Activated CD4-positive, alpha-beta T cell treated with anti-CD3 and anti-CD28 coated beads, Interleukin-2, Interleukin-6, amounts not matched to agents 100 ng/mL and 50 ng/mL, durations not matched to agents 16 hours and 8 hours (primary cell): ENCODE measurements at regions not wholly inside any gene's neighbourhood (a gene's known extent, or its start where the extent isn't known, plus 50 kb on each side); places are given as distances from the start of the nearest gene placed in this dataset.

ENCODE experiments used
- DNase-seq: peaks from one replicate; pipeline ENCODE4 v3.0.0-alpha.2; 2020

DNA sequence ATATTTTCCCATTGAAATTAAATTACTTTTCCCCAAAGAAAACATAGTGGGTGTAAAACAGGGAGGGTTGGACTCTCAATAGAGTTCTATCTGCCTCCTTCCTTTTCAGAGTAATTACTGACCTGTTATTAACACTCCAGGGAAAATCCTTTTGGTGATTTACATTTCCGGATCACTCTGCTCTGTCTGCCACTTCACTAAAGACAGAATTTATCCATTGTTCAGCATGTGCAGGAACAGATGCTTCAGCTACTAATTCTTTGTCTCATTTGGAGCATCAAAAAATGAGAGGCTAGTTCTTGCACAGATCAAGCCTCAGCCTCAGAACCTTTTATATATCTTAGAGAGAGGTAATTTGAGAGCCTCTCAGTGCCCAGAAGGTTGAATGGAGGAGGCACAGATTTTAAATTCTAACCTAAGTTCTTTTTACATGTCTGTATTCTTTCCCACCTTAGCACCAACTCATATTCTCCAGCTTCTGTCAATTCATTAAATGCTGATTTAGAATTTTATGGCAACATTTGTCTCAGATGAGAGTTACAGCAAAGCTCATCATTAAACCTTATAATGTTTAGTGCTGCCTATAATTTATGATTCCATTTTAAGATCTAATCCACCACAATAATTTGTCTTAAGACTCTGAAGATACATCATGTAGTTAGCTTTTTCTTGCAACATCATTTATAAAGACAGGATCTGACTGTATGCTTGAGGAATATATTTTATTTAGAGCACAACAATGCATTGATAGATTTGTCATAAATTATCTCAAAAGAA lies 1494.4 kb downstream of the STIM2 start:
- no peak for DNase-seq

DNA sequence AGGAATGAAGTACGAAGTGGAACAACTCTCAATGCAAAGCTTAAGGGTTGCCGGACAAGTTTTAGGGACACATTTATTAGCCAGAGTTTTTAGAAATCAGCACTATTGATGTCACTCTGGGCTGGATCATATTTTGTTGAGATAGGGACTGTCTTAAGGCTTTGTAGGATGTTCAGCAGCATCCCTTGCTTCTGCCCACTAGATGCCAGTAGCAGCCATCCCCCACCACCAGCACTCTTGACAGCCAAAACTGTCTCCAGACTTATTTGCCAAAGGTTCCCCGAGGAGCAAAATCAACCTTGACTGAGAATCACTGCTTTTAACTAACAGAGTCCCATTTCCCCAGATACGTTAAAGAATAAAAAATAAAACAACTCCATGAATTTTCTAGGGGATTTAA lies 1497.3 kb downstream of the STIM2 start:
- no peak for DNase-seq

DNA sequence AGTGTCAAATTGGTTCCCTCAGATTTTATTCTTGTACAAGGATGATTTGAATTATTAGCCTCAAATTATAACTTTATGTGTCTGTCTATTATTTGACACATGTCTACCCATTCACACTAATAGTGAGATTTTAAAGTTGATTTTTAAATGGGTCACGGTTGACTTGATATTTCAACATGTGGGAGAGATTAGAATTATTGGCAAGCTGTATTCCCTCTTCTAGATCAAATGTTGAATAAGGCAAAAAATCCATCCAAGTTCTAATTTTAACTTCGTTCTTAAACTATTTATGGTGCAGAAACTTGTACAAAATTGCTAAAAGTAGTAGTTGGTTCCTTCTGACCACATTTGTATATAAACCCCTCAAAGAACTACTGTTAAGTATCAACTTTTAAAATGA lies 1498.0 kb downstream of the STIM2 start:
- DNase-seq, result no peak

DNA sequence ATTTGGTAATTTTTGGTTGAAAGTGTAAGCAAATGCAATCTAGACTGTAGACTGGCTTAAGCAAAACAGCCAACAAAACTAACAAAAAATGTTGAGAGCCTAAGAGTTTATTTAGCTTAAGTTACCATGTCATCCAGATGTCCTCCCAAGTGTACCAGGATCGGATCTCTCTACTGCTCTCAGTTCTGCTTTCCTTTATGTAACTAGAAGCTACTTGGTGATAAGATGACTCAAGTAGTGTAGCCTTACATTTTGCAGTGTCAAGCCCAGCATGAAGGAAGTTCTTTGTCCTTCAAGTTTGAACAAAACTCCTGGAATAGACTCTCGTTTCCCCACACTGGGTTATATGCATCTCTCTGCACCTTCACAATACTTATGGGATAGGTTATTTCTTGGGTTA lies 1500.0 kb downstream of the STIM2 start:
- DNase-seq, result no peak

DNA sequence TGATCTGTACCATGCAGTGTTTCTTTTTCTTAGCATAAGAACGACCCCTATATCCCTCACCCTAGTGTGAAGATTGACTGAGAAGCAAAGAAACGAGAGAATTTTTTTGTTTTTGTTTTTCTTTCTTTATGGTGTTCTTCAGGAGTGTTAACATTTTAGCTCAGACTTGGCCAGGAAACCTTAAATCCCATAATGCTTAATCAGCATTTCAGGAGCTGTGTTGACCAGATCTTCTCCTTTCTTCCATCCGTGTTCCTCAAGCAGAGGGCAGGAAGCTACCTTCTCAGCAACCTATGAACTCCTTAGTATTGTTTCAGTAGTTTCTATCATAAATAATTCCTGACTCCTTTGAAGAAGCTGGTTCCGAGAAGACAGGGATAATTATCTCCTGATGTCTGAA lies 1501.5 kb downstream of the STIM2 start:
- no peak for DNase-seq

DNA sequence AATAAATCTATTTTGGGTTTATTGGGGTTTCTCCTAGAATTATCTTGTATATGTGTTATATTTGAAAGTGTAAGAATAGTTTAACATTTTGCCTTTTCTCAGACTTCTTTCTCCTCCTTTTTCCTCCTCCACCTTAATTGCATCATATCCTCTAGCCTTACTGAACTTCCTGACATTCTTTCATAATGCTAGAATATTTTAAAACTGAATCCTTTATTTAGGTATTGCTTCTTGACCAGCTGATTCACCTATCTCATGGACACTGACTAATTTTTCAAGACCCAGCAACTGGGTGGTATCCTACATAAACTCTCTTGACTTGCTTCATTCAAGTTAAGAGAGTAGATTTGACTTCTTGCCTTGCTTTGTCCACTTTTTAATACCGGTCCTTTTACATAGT lies 1508.9 kb downstream of the STIM2 start:
- no peak for DNase-seq

DNA sequence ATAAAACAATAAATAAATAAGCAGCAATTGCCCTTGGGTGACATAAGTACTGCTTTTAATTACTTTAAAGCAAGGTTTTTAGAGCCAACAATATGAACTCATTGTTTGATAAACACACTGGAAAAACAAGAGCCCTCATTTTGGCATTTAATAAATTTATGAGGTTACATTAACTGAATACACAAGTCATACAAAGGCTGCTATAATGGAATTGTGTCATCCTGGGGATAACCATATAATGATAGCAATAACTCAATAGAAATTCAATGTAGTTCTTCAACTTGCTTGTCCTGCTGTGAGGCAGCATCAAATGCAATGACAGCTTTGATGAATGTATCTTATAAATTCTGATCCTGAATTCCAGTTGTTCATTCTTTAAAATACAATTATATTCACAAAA lies 1512.5 kb downstream of the STIM2 start:
- no peak for DNase-seq

DNA sequence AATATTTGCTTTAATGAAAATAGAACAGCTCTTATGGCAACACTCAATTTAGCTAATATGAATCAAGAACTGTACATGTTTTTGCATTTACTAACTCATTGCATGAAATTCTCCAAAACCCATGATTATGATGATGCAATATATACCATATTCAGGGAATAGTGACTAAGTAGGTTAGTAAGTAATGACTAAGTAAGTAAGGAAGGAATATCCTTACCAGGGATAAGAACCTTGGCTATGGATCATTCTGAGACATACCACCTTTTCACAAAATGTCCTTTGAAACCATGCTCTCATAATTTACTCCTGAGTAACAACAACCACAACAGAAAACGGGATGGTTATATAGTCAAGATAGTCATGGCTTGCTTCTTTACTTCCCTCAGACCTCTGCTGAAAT lies 1513.0 kb downstream of the STIM2 start:
- no peak for DNase-seq

DNA sequence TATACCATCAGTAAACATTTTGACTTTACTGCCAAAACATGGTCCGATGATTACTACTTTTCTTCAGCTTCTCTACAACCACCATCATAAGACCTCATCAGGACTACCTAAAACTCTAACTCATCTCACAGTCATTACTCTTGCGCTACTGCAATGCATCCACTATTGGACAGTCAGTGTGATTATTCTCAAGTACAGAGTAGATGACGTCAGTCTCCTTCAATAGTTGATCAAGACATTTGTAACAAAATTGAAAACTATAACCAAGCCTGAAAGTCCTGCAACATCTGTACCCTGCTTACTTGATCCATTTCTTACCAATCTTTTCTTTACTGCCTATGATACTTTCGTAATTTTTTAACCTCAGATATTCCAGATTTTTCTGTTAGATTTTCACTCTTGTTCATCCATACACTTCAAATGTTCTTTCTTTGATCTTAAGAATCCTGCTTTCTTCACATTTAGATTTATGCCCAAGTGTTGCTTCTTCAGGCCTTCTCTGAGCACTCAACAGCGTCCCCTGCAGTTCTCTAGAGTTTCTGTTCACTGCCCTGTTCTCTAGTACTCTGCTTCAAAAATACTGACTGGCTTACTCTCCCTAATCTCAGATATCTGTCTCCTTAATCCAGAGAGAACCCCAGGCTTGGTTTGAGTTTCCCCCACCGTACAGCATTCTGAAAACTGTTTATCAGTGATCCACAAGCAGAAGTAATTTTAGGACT lies 1517.6 kb downstream of the STIM2 start:
- no peak for DNase-seq

DNA sequence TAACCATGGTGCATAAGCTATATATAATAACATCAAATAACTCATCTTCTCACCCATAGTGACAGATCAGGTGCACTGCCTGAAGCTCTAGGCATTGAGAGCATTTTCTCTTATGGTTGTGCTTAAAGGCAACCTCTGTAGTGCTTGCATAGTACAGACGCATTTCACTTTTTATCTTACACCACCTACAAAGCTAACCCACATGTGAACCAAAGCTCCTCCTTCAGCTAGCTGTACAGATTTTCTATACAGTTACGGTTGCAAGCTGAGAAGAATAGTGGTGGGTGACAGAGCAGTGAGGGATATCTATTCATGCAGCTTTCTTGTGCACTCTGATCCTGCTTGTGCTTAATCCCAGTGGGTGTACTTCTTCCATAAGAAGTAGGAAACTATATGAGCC lies 1525.2 kb downstream of the STIM2 start:
- no peak for DNase-seq

DNA sequence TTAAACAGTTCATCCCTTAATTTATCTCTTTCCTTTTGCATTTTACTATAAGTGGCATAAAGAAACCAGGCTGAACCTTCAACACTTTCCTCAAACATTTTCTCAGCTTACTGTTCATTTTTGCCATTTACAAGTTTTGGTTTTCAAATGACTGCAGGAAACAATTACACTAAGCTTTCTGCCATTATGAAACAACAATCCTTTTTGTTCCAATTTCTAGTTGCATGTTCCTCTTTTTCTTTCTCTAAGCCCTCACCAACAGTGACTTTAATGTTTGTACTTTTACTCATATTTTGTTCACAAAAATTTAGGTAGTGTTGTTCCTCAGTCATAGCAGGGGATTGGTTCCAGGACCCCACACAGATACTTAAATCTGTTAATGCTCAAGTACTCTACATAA lies 1526.1 kb downstream of the STIM2 start:
- DNase-seq, result no peak

DNA sequence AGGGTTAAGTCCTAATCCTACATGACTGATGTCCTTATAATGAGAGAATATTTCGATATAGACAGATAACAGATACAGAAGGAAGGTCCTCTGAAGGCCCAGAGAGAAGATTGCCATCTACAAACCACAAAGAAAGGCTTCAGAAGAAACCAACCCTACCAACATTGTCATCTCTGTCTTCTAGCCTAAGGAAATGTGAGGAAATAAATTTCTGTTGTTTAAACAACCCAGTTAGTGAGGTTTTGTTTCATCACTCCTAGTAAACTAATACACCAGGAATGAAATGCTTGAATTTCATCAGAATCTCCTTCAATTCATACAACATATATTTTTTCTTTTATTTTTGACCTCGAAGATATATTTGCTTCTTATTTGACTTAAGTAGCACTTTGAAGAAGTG lies 1527.8 kb downstream of the STIM2 start:
- DNase-seq, result no peak

DNA sequence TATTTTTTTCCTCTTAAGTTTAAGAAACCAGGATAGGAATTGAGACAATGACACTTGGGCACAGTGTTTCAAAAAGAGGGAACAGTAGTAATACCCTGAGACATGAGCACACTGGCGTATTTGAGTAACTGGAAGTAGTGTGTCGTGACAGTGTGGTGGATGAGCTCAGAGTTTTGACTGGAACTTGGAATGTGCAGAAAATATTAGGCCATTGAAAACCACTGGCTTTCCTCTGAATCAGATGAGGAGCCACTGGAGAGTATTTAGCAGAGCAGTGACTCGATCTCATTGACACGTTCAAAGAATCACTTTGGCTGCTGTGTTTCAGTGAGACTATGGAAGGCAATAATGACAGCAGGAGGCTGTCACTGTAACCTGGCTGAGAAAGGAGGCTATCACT lies 1531.2 kb downstream of the STIM2 start:
- no peak for DNase-seq

DNA sequence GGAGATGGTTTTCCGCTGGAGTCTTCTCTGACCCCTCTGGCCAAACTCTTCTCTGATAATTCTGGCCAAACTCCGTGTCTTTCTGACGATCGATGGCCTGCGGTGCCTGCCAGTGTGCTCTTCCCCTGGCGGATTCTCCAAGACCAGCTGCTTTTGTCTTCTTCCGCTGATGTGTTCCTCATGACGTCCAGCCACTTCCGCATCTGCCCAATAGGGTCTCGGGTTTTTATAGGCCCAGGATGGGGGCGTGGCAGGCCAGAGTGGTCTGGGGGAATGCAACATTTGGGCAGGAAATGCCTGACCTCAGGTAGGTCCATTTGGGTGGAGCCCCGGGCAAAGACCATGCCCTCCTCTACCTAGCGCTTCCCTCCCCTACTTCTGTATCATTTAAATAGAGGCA lies 1542.1 kb downstream of the STIM2 start:
- no peak for DNase-seq

DNA sequence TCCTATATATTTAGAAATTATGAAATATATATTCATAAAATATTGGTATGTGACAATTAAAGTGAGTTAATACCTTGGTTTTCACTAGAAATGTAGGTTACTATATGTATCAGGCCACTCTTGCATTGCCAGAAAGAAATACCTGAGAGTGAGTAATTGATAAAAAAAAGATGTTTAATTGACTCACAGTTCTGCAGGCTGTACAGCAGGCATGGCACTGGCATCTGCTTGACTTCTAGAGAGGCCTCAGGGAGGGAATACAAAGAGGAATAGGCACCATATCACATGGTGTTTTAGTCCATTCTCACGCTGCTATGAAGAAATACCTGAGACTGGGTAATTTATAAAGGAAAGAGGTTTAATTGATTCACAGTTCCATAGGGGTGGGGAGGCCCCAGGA lies 1560.6 kb downstream of the STIM2 start:
- DNase-seq, result no peak

DNA sequence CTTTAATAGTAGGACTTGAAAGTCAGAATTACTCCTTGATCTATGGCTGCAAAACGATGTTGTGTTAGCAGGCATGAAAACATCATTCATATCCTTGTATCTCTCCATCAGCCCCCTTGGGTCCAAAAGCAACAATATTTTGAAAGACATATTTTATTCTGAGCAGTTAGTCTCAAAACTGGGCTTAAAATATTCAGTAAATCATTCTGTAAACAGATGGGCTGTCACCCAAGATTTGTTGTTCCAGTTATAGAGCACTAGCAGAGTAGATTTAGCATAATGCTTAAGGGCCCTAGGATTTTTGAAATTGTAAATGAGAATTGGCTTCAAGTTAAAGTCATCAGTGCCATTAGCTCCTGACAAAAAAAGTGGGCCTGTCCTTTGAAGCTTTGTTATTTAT lies 1565.6 kb downstream of the STIM2 start:
- DNase-seq, result no peak

DNA sequence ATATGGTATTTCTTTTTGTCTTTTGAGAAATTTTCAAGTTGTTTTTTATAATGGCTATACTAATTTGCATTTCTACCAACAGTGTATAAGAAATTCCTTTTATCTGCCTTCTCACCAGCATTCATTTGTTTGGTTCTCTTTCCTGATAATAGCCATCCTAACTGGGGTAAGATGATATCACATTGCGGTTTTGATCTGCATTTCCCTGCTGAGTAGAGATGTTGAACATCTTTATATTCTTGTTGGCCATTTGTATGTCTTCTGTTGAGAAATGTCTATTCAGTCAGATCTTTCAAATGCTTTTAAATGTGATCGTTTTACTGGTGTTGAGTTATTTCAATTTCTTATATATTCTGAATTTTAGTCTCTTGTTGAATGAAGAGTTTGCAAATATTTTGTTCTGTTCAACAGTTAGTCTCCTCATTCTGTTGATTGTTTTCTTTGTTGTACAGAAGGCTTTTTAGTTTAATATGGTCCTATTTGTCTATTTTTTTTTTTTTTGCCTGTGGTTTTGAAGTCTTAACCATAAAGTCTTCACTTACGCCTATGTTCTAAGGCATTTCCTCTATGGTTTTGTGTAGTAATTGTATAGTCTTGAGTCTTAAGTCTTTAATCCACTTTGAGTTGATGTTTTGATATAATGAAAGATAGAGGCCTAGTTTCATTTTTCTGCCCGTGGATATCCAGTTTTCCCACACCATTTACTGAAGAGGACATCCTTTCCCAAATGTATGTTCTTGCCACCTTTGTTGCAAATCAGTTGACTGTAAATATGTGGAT lies 1566.9 kb downstream of the STIM2 start:
- DNase-seq, result no peak

DNA sequence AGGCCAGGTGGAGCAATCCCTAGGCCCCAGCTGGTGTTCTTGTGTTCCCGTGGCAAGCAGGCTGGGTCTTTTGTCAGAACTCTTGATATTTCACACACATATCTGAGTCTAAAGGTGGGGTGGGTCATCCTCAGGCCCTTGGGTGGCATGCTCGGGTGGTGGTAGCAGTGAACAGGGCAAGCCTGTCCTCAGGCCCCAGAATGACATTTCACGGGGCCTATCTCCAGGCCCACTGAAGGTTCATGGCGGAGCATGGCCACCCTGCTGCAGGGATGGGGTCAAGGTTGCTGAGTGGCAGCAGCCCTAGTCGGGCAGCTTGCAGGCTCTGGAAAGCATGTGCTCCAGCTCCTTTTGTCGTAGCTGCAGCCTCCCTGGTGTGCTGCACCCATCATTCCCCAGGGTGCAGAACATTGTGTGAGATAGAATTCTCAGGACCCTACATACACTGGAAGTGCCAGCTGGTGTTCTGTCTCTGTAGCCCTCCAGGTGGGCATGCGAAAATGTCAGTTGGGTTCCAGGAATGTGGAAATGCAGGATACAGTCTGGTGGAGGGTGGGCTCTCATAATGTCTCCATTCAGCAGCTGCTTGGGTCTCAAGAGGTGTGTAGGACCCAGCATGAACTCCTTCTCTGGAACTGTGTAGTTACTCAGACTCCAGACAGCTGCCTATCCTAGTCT lies 1571.8 kb downstream of the STIM2 start:
- DNase-seq, result no peak

DNA sequence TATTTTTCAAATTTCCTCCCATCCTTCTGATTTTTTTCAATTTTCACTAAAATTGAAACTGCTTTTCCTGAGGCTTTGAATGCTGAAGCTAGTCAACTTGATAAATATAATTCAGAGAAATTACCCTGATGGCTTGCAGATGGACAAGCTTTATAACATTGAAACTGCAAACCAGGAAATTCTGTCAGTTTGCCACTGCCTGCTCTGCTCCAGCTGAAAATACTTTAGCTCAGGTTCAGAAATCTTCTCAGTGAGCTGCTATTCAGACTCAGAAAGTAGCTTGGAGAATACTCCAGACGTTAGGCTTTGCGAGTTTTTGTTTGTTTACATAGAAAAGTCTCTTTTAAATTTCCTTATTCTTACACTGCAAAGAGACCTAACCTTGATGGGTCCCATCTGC lies 1574.7 kb downstream of the STIM2 start:
- DNase-seq, result no peak

DNA sequence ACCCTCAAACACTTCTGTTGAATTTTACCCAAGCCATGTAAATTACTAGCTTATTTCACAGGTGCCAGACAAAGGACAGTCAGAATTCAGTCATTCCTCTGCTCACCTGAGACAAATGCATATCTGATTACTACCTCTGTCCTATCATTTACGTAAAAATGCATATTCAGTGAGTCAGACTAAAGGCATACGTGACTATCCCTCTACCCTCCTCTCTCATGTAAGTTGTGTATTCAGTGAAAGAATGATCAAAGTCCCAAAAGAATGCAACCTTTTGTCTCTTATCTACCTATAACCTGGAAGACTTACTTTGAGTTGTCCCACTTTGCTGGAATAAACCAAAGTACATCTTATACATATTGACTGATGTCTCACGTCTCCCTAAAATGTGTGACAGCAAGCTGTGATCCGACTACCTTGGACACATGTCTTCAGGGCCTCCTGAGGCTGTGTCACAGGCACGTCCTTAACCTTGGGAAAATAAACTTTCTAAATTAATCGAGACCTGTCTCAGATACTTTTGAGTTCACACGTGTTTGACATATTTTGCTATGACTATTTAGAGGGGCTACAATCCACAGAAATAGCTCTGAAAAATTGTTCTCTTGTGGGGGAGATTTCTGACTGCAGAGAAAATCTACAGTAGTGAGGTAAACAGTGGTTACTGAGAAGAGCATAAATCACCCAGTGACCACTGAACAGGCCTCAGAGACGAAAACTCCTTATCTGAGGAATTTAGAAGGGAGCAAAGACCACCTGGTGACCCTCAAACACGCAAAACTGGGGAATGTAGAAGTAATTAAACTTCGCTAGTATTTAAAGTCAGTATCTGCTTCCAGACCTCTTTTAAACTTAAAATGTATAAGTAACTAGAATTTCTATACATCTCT lies 1575.8 kb downstream of the STIM2 start:
- DNase-seq, result no peak

DNA sequence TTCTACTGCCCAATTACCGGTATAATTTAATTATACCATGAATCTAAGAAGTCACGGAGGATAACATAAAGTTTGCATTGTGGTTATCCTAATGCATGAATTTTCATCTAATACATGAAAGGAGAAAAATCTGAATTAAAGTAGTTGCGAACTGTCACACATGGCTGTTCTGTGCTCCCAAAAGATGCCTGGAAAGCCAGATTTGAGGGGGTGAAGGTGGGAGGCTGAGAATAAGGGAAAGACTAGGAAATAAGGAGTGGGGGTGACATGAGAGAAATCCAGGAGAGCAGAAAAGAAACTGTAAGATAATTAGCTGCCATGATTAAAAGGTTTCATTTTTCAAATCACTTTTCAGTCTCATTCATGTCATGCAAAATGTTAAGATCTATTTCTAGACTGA lies 1582.7 kb downstream of the STIM2 start:
- no peak for DNase-seq

DNA sequence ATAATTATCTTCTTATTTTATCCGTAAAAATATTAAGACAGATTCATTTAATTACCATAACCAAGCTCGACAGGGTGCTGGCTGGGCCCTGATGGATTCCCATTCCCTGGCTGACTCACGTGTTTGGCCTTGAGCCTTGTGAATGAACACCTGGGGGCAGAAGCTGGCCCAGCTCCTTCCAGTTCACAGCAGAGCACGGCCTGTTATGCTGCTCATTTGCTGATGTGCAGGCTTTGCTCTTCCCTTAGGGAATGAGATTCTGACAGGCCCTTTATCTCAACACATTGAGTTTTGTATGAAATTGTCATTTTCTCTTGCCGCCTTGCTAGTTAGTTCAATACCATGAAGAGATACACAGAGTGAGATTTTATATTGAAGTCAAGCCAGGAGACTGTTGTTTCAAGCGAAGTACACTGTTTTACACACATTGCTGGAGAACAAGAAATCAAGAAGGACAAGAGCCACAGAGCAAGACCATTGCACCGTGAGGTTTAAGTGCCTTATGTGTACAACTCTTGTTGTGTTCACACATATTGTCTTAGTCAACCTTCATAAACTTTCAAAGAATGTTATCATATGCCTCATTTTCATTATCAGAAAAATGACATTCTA lies 1583.3 kb downstream of the STIM2 start:
- DNase-seq, result no peak
